NCI-H526 (cell line): ENCODE measurements at regions not wholly inside any gene's neighbourhood (a gene's known extent, or its start where the extent isn't known, plus 50 kb on each side); places are given as distances from the start of the nearest gene placed in this dataset.

Source experiments
- DNase-seq, 2 experiments: peaks; one replicate each; lab custom pipeline; 2025; lab: John Stamatoyannopoulos, UW

- no peak for DNase-seq
Measured at GRCh38 chr7:25988640-25989039, 163.4 kb upstream of the NFE2L3 start.

- DNase-seq: no peak
Measured at GRCh38 chr7:25989140-25989705, 162.8 kb upstream of the NFE2L3 start.

- DNase-seq: no peak
Measured at GRCh38 chr7:25994433-25994994, 157.5 kb upstream of the NFE2L3 start.

- DNase-seq: no peak
Measured at GRCh38 chr7:25995216-25995615, 156.8 kb upstream of the NFE2L3 start.

- no peak for DNase-seq
Measured at GRCh38 chr7:25996006-25996408, 156.0 kb upstream of the NFE2L3 start.

GRCh38 chr7:25998499-25998898 is 153.5 kb upstream of the NFE2L3 start:
- no peak for DNase-seq

- DNase-seq: no peak
Measured at GRCh38 chr7:26000841-26001240, 151.2 kb upstream of the NFE2L3 start.

GRCh38 chr7:26001662-26002244 is 150.2 kb upstream of the NFE2L3 start:
- DNase-seq: no peak

GRCh38 chr7:26005683-26006410 is 146.2 kb upstream of the NFE2L3 start:
- DNase-seq: no peak

GRCh38 chr7:26006426-26006825 is 145.6 kb upstream of the NFE2L3 start:
- DNase-seq: no peak

GRCh38 chr7:26007510-26007909 is 144.5 kb upstream of the NFE2L3 start:
- DNase-seq: no peak

- DNase-seq: no peak
Measured at GRCh38 chr7:26008428-26008827, 143.6 kb upstream of the NFE2L3 start.

- no peak for DNase-seq
Measured at GRCh38 chr7:26011039-26011696, 140.8 kb upstream of the NFE2L3 start.

GRCh38 chr7:26013551-26014083 is 138.4 kb upstream of the NFE2L3 start:
- DNase-seq: no peak

GRCh38 chr7:26022982-26023381 is 129.0 kb upstream of the NFE2L3 start:
- no peak for DNase-seq

GRCh38 chr7:26029911-26030310 is 122.1 kb upstream of the NFE2L3 start:
- DNase-seq: no peak

GRCh38 chr7:26034391-26034790 is 117.6 kb upstream of the NFE2L3 start:
- DNase-seq: no peak

- DNase-seq: no peak
Measured at GRCh38 chr7:26035552-26035951, 116.4 kb upstream of the NFE2L3 start.

GRCh38 chr7:26036092-26036491 is 115.9 kb upstream of the NFE2L3 start:
- no peak for DNase-seq

- DNase-seq: no peak
Measured at GRCh38 chr7:26038201-26038990, 113.6 kb upstream of the NFE2L3 start.

- DNase-seq: no peak
Measured at GRCh38 chr7:26040085-26040484, 111.9 kb upstream of the NFE2L3 start.

GRCh38 chr7:26042237-26042636 is 109.8 kb upstream of the NFE2L3 start:
- DNase-seq: no peak
